Fibroblast of upper back skin (primary cell): ENCODE measurements at regions not wholly inside any gene's neighbourhood (a gene's known extent, or its start where the extent isn't known, plus 50 kb on each side); places are given as distances from the start of the nearest gene placed in this dataset.
A peak's percentile ranks its signal among the peaks of the same experiment; 100 is the strongest.

Experiments
- DNase-seq: peaks from one replicate; pipeline ENCODE4 v3.0.0-alpha.2; 2013

GRCh38 chr15:88378188-88378637 lies 89.0 kb downstream of the MRPL46 start:
- peak; percentile 38 for DNase-seq

GRCh38 chr15:88377509-88377908 lies 89.7 kb downstream of the MRPL46 start:
- DNase-seq = no peak

- peak; percentile 44 for DNase-seq
Observed at GRCh38 chr15:88376574-88377174, 90.5 kb downstream of the MRPL46 start.

GRCh38 chr15:88375234-88375927 lies 91.8 kb downstream of the MRPL46 start:
- peak; percentile 88 for DNase-seq

- DNase-seq = no peak
Observed at GRCh38 chr15:88365124-88365523, 102.1 kb downstream of the MRPL46 start.

GRCh38 chr15:88348579-88349230 lies 92.2 kb upstream of the NTRK3 start:
- no peak for DNase-seq

GRCh38 chr15:88345962-88346361 lies 89.4 kb upstream of the NTRK3 start:
- DNase-seq = no peak

- no peak for DNase-seq
Observed at GRCh38 chr15:88344786-88345185, 88.2 kb upstream of the NTRK3 start.

- DNase-seq = peak; percentile 26
Observed at GRCh38 chr15:88342666-88343065, 86.1 kb upstream of the NTRK3 start.

GRCh38 chr15:88341653-88342052 lies 85.1 kb upstream of the NTRK3 start:
- no peak for DNase-seq

GRCh38 chr15:88341006-88341405 lies 84.5 kb upstream of the NTRK3 start:
- DNase-seq = peak; percentile 19

- no peak for DNase-seq
Observed at GRCh38 chr15:88337993-88338392, 81.5 kb upstream of the NTRK3 start.

GRCh38 chr15:88335074-88335473 lies 78.5 kb upstream of the NTRK3 start:
- no peak for DNase-seq

- DNase-seq = peak; percentile 59
Observed at GRCh38 chr15:88334436-88334835, 77.9 kb upstream of the NTRK3 start.

GRCh38 chr15:88331291-88331690 lies 74.8 kb upstream of the NTRK3 start:
- DNase-seq = peak; percentile 31

GRCh38 chr15:88326924-88327323 lies 70.4 kb upstream of the NTRK3 start:
- DNase-seq = no peak

- no peak for DNase-seq
Observed at GRCh38 chr15:88324741-88325065, 68.2 kb upstream of the NTRK3 start.

- DNase-seq = peak; percentile 68
Observed at GRCh38 chr15:88323976-88324740, 67.6 kb upstream of the NTRK3 start.

GRCh38 chr15:88323468-88323867 lies 66.9 kb upstream of the NTRK3 start:
- DNase-seq = no peak

- peak; percentile 37 for DNase-seq
Observed at GRCh38 chr15:88322461-88322860, 65.9 kb upstream of the NTRK3 start.

- no peak for DNase-seq
Observed at GRCh38 chr15:88321271-88321670, 64.7 kb upstream of the NTRK3 start.

- DNase-seq = no peak
Observed at GRCh38 chr15:88316586-88316985, 60.0 kb upstream of the NTRK3 start.

- no peak for DNase-seq
Observed at GRCh38 chr15:88315221-88315878, 58.8 kb upstream of the NTRK3 start.
